Gastroesophageal sphincter (tissue), 3 donors: ENCODE measurements at regions not wholly inside any gene's neighbourhood (a gene's known extent, or its start where the extent isn't known, plus 50 kb on each side); places are given as distances from the start of the nearest gene placed in this dataset.

Source experiments
- EP300 ChIP-seq: sonication (generic); formaldehyde crosslinking; IDR thresholded peaks from one replicate; pipeline ENCODE4 v1.6.1; 2017; ENCODE audit warnings: antibody characterized with exemption, mild to moderate bottlenecking
- POLR2A ChIP-seq, 2 donors: fragments of 450-650 bp; IDR thresholded peaks; one replicate each; pipeline ENCODE4 v1.6.1; 2017; ENCODE audit warnings: antibody characterized with exemption in 2 of 2, mild to moderate bottlenecking in 2 of 2, moderate library complexity in 1 of 2
- POLR2AphosphoS5 ChIP-seq: sonication (generic); formaldehyde crosslinking; IDR thresholded peaks from one replicate; pipeline ENCODE4 v1.6.1; 2017; ENCODE audit warnings: antibody characterized with exemption
- TF ChIP-seq, protein P1 (sequence below), 4 experiments: fragments of 200-600 bp in 2 of 4; fragments of 450-650 bp in 2 of 4; sonication (generic) in 1 of 4; IDR thresholded peaks; one replicate each; pipeline ENCODE4 v1.5.1; 2017 to 2019; ENCODE audit warnings: antibody characterized with exemption in 4 of 4, mild to moderate bottlenecking in 2 of 4, moderate library complexity in 2 of 4

DNA sequence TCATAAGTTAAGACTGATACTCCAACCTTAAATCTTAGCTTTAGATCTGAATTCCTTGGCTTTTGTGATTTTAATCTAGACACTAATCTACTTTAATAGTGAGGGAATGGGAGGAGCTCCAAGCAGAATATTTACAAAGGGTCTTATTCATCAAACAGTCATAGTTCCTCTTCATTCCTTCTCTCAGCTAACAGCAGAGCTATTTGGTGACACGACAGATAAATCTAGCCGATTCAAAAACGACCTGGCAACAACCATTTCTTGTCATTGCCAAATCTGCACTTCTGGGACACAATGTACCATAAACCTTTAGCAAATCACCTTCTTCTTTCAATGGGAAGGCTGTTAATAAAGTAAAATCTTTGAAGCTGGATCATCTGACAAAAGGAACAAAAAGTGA is 52.8 kb upstream of the FOXD3 start:
- TF ChIP-seq, protein P1, sequence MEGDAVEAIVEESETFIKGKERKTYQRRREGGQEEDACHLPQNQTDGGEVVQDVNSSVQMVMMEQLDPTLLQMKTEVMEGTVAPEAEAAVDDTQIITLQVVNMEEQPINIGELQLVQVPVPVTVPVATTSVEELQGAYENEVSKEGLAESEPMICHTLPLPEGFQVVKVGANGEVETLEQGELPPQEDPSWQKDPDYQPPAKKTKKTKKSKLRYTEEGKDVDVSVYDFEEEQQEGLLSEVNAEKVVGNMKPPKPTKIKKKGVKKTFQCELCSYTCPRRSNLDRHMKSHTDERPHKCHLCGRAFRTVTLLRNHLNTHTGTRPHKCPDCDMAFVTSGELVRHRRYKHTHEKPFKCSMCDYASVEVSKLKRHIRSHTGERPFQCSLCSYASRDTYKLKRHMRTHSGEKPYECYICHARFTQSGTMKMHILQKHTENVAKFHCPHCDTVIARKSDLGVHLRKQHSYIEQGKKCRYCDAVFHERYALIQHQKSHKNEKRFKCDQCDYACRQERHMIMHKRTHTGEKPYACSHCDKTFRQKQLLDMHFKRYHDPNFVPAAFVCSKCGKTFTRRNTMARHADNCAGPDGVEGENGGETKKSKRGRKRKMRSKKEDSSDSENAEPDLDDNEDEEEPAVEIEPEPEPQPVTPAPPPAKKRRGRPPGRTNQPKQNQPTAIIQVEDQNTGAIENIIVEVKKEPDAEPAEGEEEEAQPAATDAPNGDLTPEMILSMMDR (IDR thresholded peaks at IDR 0.05), result no peak
- TF ChIP-seq POLR2A (IDR thresholded peaks at IDR 0.05) (no peak), POLR2AphosphoS5 (no peak), EP300 (no peak)
